H1 (cell line): ENCODE measurements at regions not wholly inside any gene's neighbourhood (a gene's known extent, or its start where the extent isn't known, plus 50 kb on each side); places are given as distances from the start of the nearest gene placed in this dataset.
A peak's percentile ranks its signal among the peaks of the same experiment; 100 is the strongest.

Source experiments
- CTCF ChIA-PET: fragments of 300-600 bp; sonication (Branson Sonifier 250); formaldehyde crosslinking; loops from one replicate; lab custom pipeline; 2021; ENCODE audit not compliant: partially characterized antibody; lab: Charles Lee
- POLR2A ChIA-PET: fragments of 300-600 bp; sonication (Branson Sonifier 250); formaldehyde crosslinking; loops from one replicate; lab custom pipeline; 2021; ENCODE audit warnings: inconsistent platforms; ENCODE audit not compliant: partially characterized antibody; lab: Charles Lee
- DNase-seq, 2 experiments: peaks; one replicate each; pipeline versions ENCODE4 v3.0.0 to v3.0.0-alpha.2; 2010 to 2022; ENCODE audit warnings: low spot score in 2 of 2, low read depth in 1 of 2, mixed read lengths in 1 of 2
- FAIRE-seq: peaks from 2 replicates; lab custom pipeline; 2011; peaks lifted over from hg19 to GRCh38; lab: Jason Lieb, UNC
- H2AFZ ChIP-seq: 2 replicates; pipeline ENCODE4 v1.8.1; 2012; ENCODE audit warnings: low read length, inconsistent platforms
- H2AK5ac ChIP-seq: 2 replicates; pipeline ENCODE4 v1.6.1; 2013; ENCODE audit warnings: low read depth, low read length
- H2BK120ac ChIP-seq: replicated peaks from 2 replicates; pipeline ENCODE3; 2013; ENCODE audit warnings: low read depth, low read length, inconsistent platforms
- H2BK12ac ChIP-seq: 2 replicates; pipeline ENCODE4 v1.6.1; 2013; ENCODE audit warnings: low read depth, low read length
- H2BK15ac ChIP-seq: 2 replicates; pipeline ENCODE4 v1.6.1; 2013; ENCODE audit warnings: low read length
- H2BK20ac ChIP-seq: 2 replicates; pipeline ENCODE4 v1.6.1; 2013; ENCODE audit warnings: low read length
- H2BK5ac ChIP-seq: 2 replicates; pipeline ENCODE4 v1.6.1; 2013; ENCODE audit warnings: low read depth, low read length
- H3K14ac ChIP-seq: 2 replicates; pipeline ENCODE4 v1.6.1; 2013; ENCODE audit warnings: inconsistent platforms; ENCODE audit not compliant: insufficient read length
- H3K18ac ChIP-seq: 2 replicates; pipeline ENCODE4 v1.6.1; 2013; ENCODE audit warnings: low read length; ENCODE audit errors: extremely low read depth
- H3K23ac ChIP-seq: 2 replicates; pipeline ENCODE4 v1.6.1; 2013; ENCODE audit warnings: inconsistent platforms; ENCODE audit not compliant: insufficient read length
- H3K23me2 ChIP-seq: 2 replicates; pipeline ENCODE4 v1.6.1; 2013; ENCODE audit warnings: low read depth, low read length
- H3K27ac ChIP-seq: 2 replicates; pipeline ENCODE4 v1.6.1; 2011; ENCODE audit warnings: low read depth, low read length, inconsistent platforms
- H3K27me3 ChIP-seq, 4 experiments: replicated peaks in 1 of 4; 1 replicate in 1 of 4; 2 replicates in 3 of 4; pipeline versions ENCODE4 v1.6.1 to v1.8.1; 2011 to 2013; ENCODE audit warnings: low read length in 3 of 4, mild to moderate bottlenecking in 3 of 4, inconsistent platforms in 2 of 4, mixed read lengths in 2 of 4, moderate library complexity in 1 of 4; ENCODE audit not compliant: control insufficient read depth in 3 of 4, insufficient read depth in 3 of 4; ENCODE audit errors: extremely low read depth in 1 of 4
- H3K36me3 ChIP-seq, 4 experiments: 2 replicates each; pipeline versions ENCODE4 v1.6.1 to v1.8.1; 2011 to 2013; ENCODE audit warnings: mild to moderate bottlenecking in 4 of 4, low read length in 3 of 4, moderate library complexity in 2 of 4, control low read depth in 1 of 4, inconsistent platforms in 1 of 4; ENCODE audit not compliant: insufficient read depth in 4 of 4, control insufficient read depth in 2 of 4
- H3K4ac ChIP-seq: replicated peaks from 2 replicates; pipeline ENCODE3; 2013; ENCODE audit warnings: low read length, low read depth, mixed read lengths, inconsistent platforms; ENCODE audit not compliant: insufficient read length
- H3K4me1 ChIP-seq, 4 experiments: replicated peaks in 1 of 4; 1 replicate in 1 of 4; 2 replicates in 3 of 4; pipeline versions ENCODE4 v1.6.1 to v1.8.1; 2011 to 2013; ENCODE audit warnings: low read length in 3 of 4, inconsistent platforms in 2 of 4, mixed read lengths in 1 of 4; ENCODE audit not compliant: insufficient read depth in 4 of 4, control insufficient read depth in 3 of 4
- H3K4me2 ChIP-seq, 2 experiments: 2 replicates each; pipeline versions ENCODE4 v1.6.1 to v1.8.1; 2011 to 2013; ENCODE audit warnings: low read depth in 2 of 2, low read length in 2 of 2, control low read depth in 1 of 2, inconsistent platforms in 1 of 2, mild to moderate bottlenecking in 1 of 2; ENCODE audit not compliant: insufficient read depth in 1 of 2
- H3K4me3 ChIP-seq, 4 experiments: fragments of 200-600, 300-600 bp in 1 of 4; sonication (generic), shearing (Covaris generic), sonication (Bioruptor Twin) in 1 of 4; 2 replicates each; pipeline versions ENCODE4 v1.5.1 to v1.8.1; 2011 to 2016; ENCODE audit warnings: low read length in 4 of 4, low read depth in 3 of 4, control low read depth in 2 of 4, inconsistent platforms in 2 of 4, mild to moderate bottlenecking in 2 of 4, mixed read lengths in 1 of 4, moderate library complexity in 1 of 4; ENCODE audit not compliant: insufficient read depth in 2 of 4; ENCODE audit errors: extremely low read depth in 1 of 4
- H3K56ac ChIP-seq: replicated peaks from 2 replicates; pipeline ENCODE3; 2013; ENCODE audit warnings: low read depth, mild to moderate bottlenecking, mixed read lengths, low read length, inconsistent platforms; ENCODE audit not compliant: insufficient read length
- H3K79me1 ChIP-seq: 2 replicates; pipeline ENCODE4 v1.6.1; 2013; ENCODE audit warnings: low read depth, low read length, control low read depth
- H3K79me2 ChIP-seq, 2 experiments: 2 replicates each; pipeline versions ENCODE4 v1.6.1 to v1.8.1; 2012 to 2013; ENCODE audit warnings: low read length in 2 of 2, mild to moderate bottlenecking in 2 of 2, inconsistent platforms in 1 of 2; ENCODE audit not compliant: insufficient read depth in 2 of 2, control insufficient read depth in 1 of 2
- H3K9ac ChIP-seq, 4 experiments: replicated peaks in 1 of 4; 1 replicate in 1 of 4; 2 replicates in 3 of 4; pipeline versions ENCODE4 v1.6.1 to v1.8.1; 2011 to 2013; ENCODE audit warnings: low read depth in 3 of 4, low read length in 3 of 4, control low read depth in 2 of 4, mild to moderate bottlenecking in 2 of 4, moderate library complexity in 2 of 4, inconsistent platforms in 1 of 4; ENCODE audit errors: extremely low read depth in 1 of 4
- H3K9me3 ChIP-seq, 2 experiments: 2 replicates each; pipeline versions ENCODE4 v1.6.1 to v1.8.1; 2012 to 2013; ENCODE audit warnings: mild to moderate bottlenecking in 2 of 2, moderate library complexity in 2 of 2, control low read depth in 1 of 2, inconsistent platforms in 1 of 2, low read depth in 1 of 2, low read length in 1 of 2, mixed read lengths in 1 of 2; ENCODE audit not compliant: insufficient read depth in 2 of 2
- H4K20me1 ChIP-seq, 2 experiments: replicated peaks in 1 of 2; 2 replicates each; pipeline versions ENCODE3 to v1.8.1; 2011 to 2013; ENCODE audit warnings: inconsistent platforms in 2 of 2, low read length in 2 of 2, mild to moderate bottlenecking in 1 of 2; ENCODE audit not compliant: insufficient read depth in 2 of 2, control insufficient read depth in 1 of 2
- H4K5ac ChIP-seq: 2 replicates; pipeline ENCODE4 v1.6.1; 2013; ENCODE audit warnings: low read length, low read depth, mixed read lengths, inconsistent platforms; ENCODE audit not compliant: insufficient read length
- H4K8ac ChIP-seq: 2 replicates; pipeline ENCODE4 v1.8.0; 2013; ENCODE audit warnings: mild to moderate bottlenecking, moderate library complexity, low read length, inconsistent platforms; ENCODE audit not compliant: insufficient read depth; ENCODE audit errors: extremely low read depth
- H4K91ac ChIP-seq: replicated peaks from 2 replicates; pipeline ENCODE3; 2013; ENCODE audit warnings: low read length, mixed read lengths, inconsistent platforms; ENCODE audit not compliant: insufficient read length
- CBX5 ChIP-seq: fragments of 300-800, 300-1000 bp; sonication (generic); IDR thresholded peaks from 2 replicates; pipeline ENCODE4 v1.7.1; 2016; ENCODE audit warnings: antibody characterized with exemption, low read length, low read depth
- CBX8 ChIP-seq: fragments of 300-800, 300-1000 bp; sonication (generic); IDR thresholded peaks from 2 replicates; pipeline ENCODE4 v1.7.1; 2016; ENCODE audit warnings: low read depth, low read length, borderline replicate concordance
- EGR1 ChIP-seq: IDR thresholded peaks from 2 replicates; pipeline ENCODE4 v1.6.1; 2011; ENCODE audit warnings: low read depth, low read length, borderline replicate concordance
- KDM5A ChIP-seq: fragments of 200-600 bp; IDR thresholded peaks from 2 replicates; pipeline ENCODE4 v1.7.1; 2012; ENCODE audit warnings: mild to moderate bottlenecking, low read length, inconsistent platforms, mixed read lengths
- PHF8 ChIP-seq: fragments of 200-600 bp; sonication (generic); conservative IDR thresholded peaks from 2 replicates; pipeline ENCODE4 v1.7.1; 2012; ENCODE audit warnings: low read depth, mild to moderate bottlenecking, inconsistent platforms, low read length, moderate library complexity
- RNF2 ChIP-seq: fragments of 200-900, 300-1000 bp; sonication (generic); IDR thresholded peaks from 2 replicates; pipeline ENCODE4 v1.7.1; 2016; ENCODE audit warnings: borderline replicate concordance, low read depth, mild to moderate bottlenecking, antibody characterized with exemption, low read length; ENCODE audit not compliant: poor library complexity, severe bottlenecking; ENCODE audit errors: missing control alignments
- SIN3A ChIP-seq, 2 experiments: IDR thresholded peaks in 1 of 2; conservative IDR thresholded peaks in 1 of 2; 2 replicates each; pipeline ENCODE4 v1.6.1; 2011 to 2012; ENCODE audit warnings: low read length in 2 of 2, improper control_type of control experiment in 1 of 2, low read depth in 1 of 2, mild to moderate bottlenecking in 1 of 2
- SP1 ChIP-seq: IDR thresholded peaks from 2 replicates; pipeline ENCODE4 v1.6.1; 2011; ENCODE audit warnings: low read depth, low read length
- SP4 ChIP-seq: IDR thresholded peaks from 2 replicates; pipeline ENCODE4 v1.6.1; 2012; ENCODE audit warnings: low read length, inconsistent platforms
- TCF12 ChIP-seq: IDR thresholded peaks from 2 replicates; pipeline ENCODE4 v1.6.1; 2011; ENCODE audit warnings: low read depth, mild to moderate bottlenecking, low read length
- WGBS, 2 experiments: shearing (Covaris generic) in 1 of 2; methylation state at CpG; one replicate each; pipeline versions ENCODE4 v1.1.6 to v1.1.7; 2013 to 2015; ENCODE audit warnings: low lambda C conversion rate in 2 of 2, mixed read lengths in 2 of 2, inconsistent platforms in 1 of 2, low coverage in 1 of 2, missing lambda C conversion rate in 1 of 2; ENCODE audit not compliant: insufficient replicate concordance in 2 of 2, insufficient coverage in 1 of 2, insufficient read length in 1 of 2; ENCODE audit errors: extremely low coverage in 1 of 2, missing lambda C conversion rate in 1 of 2; 5-methylcytosine and 5-hydroxymethylcytosine counted together
- TF ChIP-seq, protein P1 (sequence below): IDR thresholded peaks from 2 replicates; pipeline ENCODE4 v1.6.1; 2012; ENCODE audit warnings: low read length, inconsistent platforms
- TF ChIP-seq, protein P2 (sequence below): IDR thresholded peaks from 2 replicates; pipeline ENCODE4 v1.6.1; 2012; ENCODE audit warnings: inconsistent platforms

DNA sequence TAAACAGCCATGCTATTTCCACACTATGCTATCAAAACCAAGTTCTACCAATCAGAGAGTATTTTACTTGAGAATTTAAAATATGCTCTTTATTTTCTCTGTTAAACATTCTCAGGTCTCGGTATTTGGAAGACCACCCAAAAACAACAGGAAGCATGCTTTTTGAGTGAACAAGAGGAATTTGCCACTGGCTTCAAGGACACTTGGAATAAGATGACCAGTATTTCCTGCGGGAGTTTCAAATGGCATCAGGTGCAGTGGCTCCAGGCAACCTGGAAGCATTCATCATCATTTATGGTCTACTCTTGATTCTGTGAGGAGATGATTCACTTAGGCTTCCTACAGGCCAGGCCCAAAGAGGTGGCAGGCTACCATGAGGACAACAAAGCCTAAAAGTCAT, 305.7 kb upstream of the ATP11B start:
- no peaks in the 10 kb centered on the region for H3K36me3 ChIP-seq
- no peak overlapping the region for H3K4me2 ChIP-seq
- no peak overlapping the region for H3K23ac ChIP-seq
- H3K79me1 ChIP-seq = no peaks in the 10 kb centered on the region
- no peak overlapping the region for H4K8ac ChIP-seq
- no peak overlapping the region for H3K56ac ChIP-seq
- no peak overlapping the region for H3K4ac ChIP-seq
- H4K91ac ChIP-seq = peak overlapping the region; percentile 14
- H2BK120ac ChIP-seq = no peak overlapping the region
- no peaks in the 10 kb centered on the region for H3K23me2 ChIP-seq
- H2AFZ ChIP-seq = no peak overlapping the region
- no peak overlapping the region for H3K14ac ChIP-seq
- H3K27me3 ChIP-seq = no peaks in the 10 kb centered on the region
- no peak overlapping the region for H2BK12ac ChIP-seq
- DNase-seq (no peak), FAIRE-seq (no peak)
- WGBS, 2 experiments = 91% methylated on average over 2 of the region's 2 CpGs; no CpG with 5 or more reads in 1 of the 2 experiments
- no peak overlapping the region; the same call in 1 of the 2 replicates for H2BK15ac ChIP-seq
- no peak overlapping the region for H2BK5ac ChIP-seq
- no peak overlapping the region for H3K4me3 ChIP-seq
- no peak overlapping the region for H3K9ac ChIP-seq
- no peaks in the 10 kb centered on the region for H3K79me2 ChIP-seq
- H3K9me3 ChIP-seq = no peaks in the 10 kb centered on the region
- no peak overlapping the region for H3K18ac ChIP-seq
- H4K5ac ChIP-seq = no peak overlapping the region
- CTCF ChIA-PET = no interaction called here
- POLR2A ChIA-PET = no interaction called here
- H3K27ac ChIP-seq = no peak overlapping the region
- no peak overlapping the region for H2BK20ac ChIP-seq
- H3K4me1 ChIP-seq = peaks cover 0 to 7% (median 0%) of the 10 kb centered on the region in 4 experiments; a peak in 2 of 7 replicates
- H4K20me1 ChIP-seq = no peaks in the 10 kb centered on the region
- no peak overlapping the region for H2AK5ac ChIP-seq
- TF ChIP-seq, protein P1, sequence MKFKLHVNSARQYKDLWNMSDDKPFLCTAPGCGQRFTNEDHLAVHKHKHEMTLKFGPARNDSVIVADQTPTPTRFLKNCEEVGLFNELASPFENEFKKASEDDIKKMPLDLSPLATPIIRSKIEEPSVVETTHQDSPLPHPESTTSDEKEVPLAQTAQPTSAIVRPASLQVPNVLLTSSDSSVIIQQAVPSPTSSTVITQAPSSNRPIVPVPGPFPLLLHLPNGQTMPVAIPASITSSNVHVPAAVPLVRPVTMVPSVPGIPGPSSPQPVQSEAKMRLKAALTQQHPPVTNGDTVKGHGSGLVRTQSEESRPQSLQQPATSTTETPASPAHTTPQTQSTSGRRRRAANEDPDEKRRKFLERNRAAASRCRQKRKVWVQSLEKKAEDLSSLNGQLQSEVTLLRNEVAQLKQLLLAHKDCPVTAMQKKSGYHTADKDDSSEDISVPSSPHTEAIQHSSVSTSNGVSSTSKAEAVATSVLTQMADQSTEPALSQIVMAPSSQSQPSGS = no peak
- TF ChIP-seq TCF12 = no peak
- TF ChIP-seq PHF8 = no peak
- no peak for TF ChIP-seq KDM5A
- no peak for TF ChIP-seq RNF2
- TF ChIP-seq SP4 = no peak
- no peak for TF ChIP-seq SP1
- TF ChIP-seq CBX8 = no peak
- TF ChIP-seq CBX5 = no peak
- TF ChIP-seq EGR1 = no peak
- TF ChIP-seq, protein P2, sequence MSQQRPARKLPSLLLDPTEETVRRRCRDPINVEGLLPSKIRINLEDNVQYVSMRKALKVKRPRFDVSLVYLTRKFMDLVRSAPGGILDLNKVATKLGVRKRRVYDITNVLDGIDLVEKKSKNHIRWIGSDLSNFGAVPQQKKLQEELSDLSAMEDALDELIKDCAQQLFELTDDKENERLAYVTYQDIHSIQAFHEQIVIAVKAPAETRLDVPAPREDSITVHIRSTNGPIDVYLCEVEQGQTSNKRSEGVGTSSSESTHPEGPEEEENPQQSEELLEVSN = no peak
- TF ChIP-seq SIN3A (conservative IDR thresholded peaks at IDR 0.05 in 1 of 2, IDR thresholded peaks at IDR 0.05 in 1 of 2; ENCODE audit: low read depth in 1 of 2, low read length in 2 of 2) = no peak
